ENCODE measurements at regions not wholly inside any gene's neighbourhood (a gene's known extent, or its start where the extent isn't known, plus 50 kb on each side); places are given as distances from the start of the nearest gene placed in this dataset.
"Not testable (repeated sequence)": the region's sequence is repeated elsewhere in the genome, so short reads cannot be mapped to it uniquely, and the experiment has no call there.

GRCh38 chr10:100660945-100661344 is 84.4 kb upstream of the PAX2 start:
- Histone ChIP-seq H3K9me3 (ENCODE audit: control insufficient read depth in 1 of 2, low read length in 2 of 2) (no peaks in the 10 kb centered on the region), H3K27ac (ENCODE audit: low read depth, low read length) (no peak overlapping the region), H3K27me3 (ENCODE audit: control insufficient read depth in 1 of 2, insufficient read depth in 2 of 2, low read length in 2 of 2) (peaks cover 56 to 63% of the 10 kb centered on the region in 2 donors), H3K4me3 (ENCODE audit: low read depth in 1 of 2, low read length in 2 of 2) (no peak overlapping the region), H3K9ac (ENCODE audit: low read depth in 1 of 2, low read length in 2 of 2) (no peak overlapping the region), H3K4me1 (ENCODE audit: control insufficient read depth in 1 of 2, insufficient read depth in 2 of 2, low read length in 2 of 2) (no peaks in the 10 kb centered on the region), H3K36me3 (ENCODE audit: control insufficient read depth in 1 of 2, insufficient read depth in 2 of 2, low read length in 2 of 2) (no peaks in the 10 kb centered on the region)

- H3K9ac ChIP-seq (ENCODE audit: low read depth in 1 of 2, low read length in 2 of 2): no peak overlapping the region
- H3K27me3 ChIP-seq (ENCODE audit: control insufficient read depth in 1 of 2, insufficient read depth in 2 of 2, low read length in 2 of 2): peaks cover 53 to 60% of the 10 kb centered on the region in 2 donors
- no peak overlapping the region for H3K4me3 ChIP-seq (ENCODE audit: low read depth in 1 of 2, low read length in 2 of 2)
- no peaks in the 10 kb centered on the region for H3K4me1 ChIP-seq (ENCODE audit: control insufficient read depth in 1 of 2, insufficient read depth in 2 of 2, low read length in 2 of 2)
- H3K9me3 ChIP-seq (ENCODE audit: control insufficient read depth in 1 of 2, low read length in 2 of 2): no peaks in the 10 kb centered on the region
- no peaks in the 10 kb centered on the region for H3K36me3 ChIP-seq (ENCODE audit: control insufficient read depth in 1 of 2, insufficient read depth in 2 of 2, low read length in 2 of 2)
- H3K27ac ChIP-seq (ENCODE audit: low read depth, low read length): no peak overlapping the region
These were observed 83.9 kb upstream of the PAX2 start for GRCh38 chr10:100661520-100661919.

- Histone ChIP-seq H3K9ac (ENCODE audit: low read depth in 1 of 2, low read length in 2 of 2) (no peak overlapping the region), H3K9me3 (ENCODE audit: control insufficient read depth in 1 of 2, low read length in 2 of 2) (no peaks in the 10 kb centered on the region), H3K4me3 (ENCODE audit: low read depth in 1 of 2, low read length in 2 of 2) (no peak overlapping the region), H3K4me1 (ENCODE audit: control insufficient read depth in 1 of 2, insufficient read depth in 2 of 2, low read length in 2 of 2) (no peaks in the 10 kb centered on the region), H3K36me3 (ENCODE audit: control insufficient read depth in 1 of 2, insufficient read depth in 2 of 2, low read length in 2 of 2) (no peaks in the 10 kb centered on the region), H3K27ac (ENCODE audit: low read depth, low read length) (no peak overlapping the region), H3K27me3 (ENCODE audit: control insufficient read depth in 1 of 2, insufficient read depth in 2 of 2, low read length in 2 of 2) (peaks cover 48 to 59% of the 10 kb centered on the region in 2 donors)
These were observed 83.3 kb upstream of the PAX2 start for GRCh38 chr10:100662067-100662466.

DNA sequence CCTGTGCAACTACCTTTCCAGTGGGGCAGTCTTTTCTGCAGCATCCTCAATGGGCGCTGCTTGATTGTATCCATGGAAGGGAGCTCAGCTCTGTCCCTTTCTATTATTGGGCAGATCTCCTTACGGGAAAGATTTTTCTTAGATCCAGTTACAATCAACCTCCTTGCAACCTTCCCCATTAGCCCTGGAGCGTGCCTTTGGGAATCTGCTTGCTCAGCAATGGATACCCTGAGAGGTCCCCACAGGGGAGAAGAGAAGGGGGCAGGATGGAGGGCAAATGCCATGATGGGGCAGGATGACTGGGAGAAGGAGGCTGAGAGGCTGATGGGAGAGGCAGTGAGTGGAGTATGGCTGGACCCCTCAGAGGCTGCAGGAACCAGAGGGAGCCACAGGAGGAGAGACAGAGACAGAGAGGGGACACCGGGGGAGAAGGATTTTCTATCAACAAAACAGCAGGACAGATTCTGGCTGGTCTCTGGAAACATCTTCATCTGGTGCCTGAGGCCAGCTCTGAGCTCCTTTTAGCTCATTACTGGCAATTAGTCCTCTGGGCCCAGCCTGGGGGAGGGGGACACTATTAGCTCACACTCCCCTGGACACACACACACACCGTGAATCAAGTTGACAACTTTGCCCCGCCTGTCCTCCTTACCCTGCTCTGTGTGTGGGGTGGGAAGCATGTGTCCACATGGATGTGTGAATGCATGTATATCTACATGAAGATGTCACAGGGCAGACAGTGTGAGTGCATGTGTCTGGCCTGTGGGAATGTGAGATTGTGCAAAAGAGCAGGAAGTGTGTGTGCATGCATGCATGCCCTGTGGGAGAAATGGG is 80.8 kb upstream of the PAX2 start:
- no peaks in the 10 kb centered on the region for H3K9me3 ChIP-seq (ENCODE audit: control insufficient read depth in 1 of 2, low read length in 2 of 2)
- no peak overlapping the region for H3K4me3 ChIP-seq (ENCODE audit: low read depth in 1 of 2, low read length in 2 of 2)
- H3K36me3 ChIP-seq (ENCODE audit: control insufficient read depth in 1 of 2, insufficient read depth in 2 of 2, low read length in 2 of 2): no peaks in the 10 kb centered on the region
- H3K27ac ChIP-seq (ENCODE audit: low read depth, low read length): no peak overlapping the region
- no peak overlapping the region for H3K9ac ChIP-seq (ENCODE audit: low read depth in 1 of 2, low read length in 2 of 2)
- no peaks in the 10 kb centered on the region for H3K4me1 ChIP-seq (ENCODE audit: control insufficient read depth in 1 of 2, insufficient read depth in 2 of 2, low read length in 2 of 2)
- H3K27me3 ChIP-seq (ENCODE audit: control insufficient read depth in 1 of 2, insufficient read depth in 2 of 2, low read length in 2 of 2): peaks cover 50% of the 10 kb centered on the region in 2 donors

GRCh38 chr10:100666634-100667033 is 78.7 kb upstream of the PAX2 start:
- H3K36me3 ChIP-seq (ENCODE audit: control insufficient read depth in 1 of 2, insufficient read depth in 2 of 2, low read length in 2 of 2); H3K27ac ChIP-seq (ENCODE audit: low read depth, low read length): not testable (repeated sequence)
- peaks cover 51 to 54% of the 10 kb centered on the region in 2 donors for H3K27me3 ChIP-seq (ENCODE audit: control insufficient read depth in 1 of 2, insufficient read depth in 2 of 2, low read length in 2 of 2)

DNA sequence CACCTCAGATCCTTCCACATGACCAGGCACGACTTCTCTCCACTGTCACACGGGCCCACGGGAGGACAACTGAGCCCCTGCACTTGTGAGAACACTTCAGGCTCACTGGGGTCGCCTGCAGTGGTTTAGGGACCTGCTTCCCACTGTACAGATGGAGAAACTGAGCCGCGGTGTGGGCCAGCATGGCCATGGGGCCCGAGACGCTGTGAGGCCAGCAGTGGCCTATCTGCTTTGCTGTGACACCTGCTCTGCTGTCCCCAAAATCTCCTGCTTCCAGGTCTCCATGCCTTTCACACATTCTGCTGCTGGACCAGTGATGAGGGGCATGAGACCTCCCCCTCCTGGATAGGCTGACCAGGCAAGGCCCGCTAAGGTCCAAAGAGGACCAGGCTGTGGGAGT is 75.8 kb upstream of the PAX2 start:
- no peaks in the 10 kb centered on the region for H3K4me1 ChIP-seq (ENCODE audit: control insufficient read depth in 1 of 2, insufficient read depth in 2 of 2, low read length in 2 of 2)
- H3K4me3 ChIP-seq (ENCODE audit: low read depth in 1 of 2, low read length in 2 of 2): no peak overlapping the region
- H3K36me3 ChIP-seq (ENCODE audit: control insufficient read depth in 1 of 2, insufficient read depth in 2 of 2, low read length in 2 of 2): no peaks in the 10 kb centered on the region
- no peaks in the 10 kb centered on the region for H3K9me3 ChIP-seq (ENCODE audit: control insufficient read depth in 1 of 2, low read length in 2 of 2)
- no peak overlapping the region for H3K9ac ChIP-seq (ENCODE audit: low read depth in 1 of 2, low read length in 2 of 2)
- H3K27ac ChIP-seq (ENCODE audit: low read depth, low read length): no peak overlapping the region
- H3K27me3 ChIP-seq (ENCODE audit: control insufficient read depth in 1 of 2, insufficient read depth in 2 of 2, low read length in 2 of 2): peaks cover 61 to 63% of the 10 kb centered on the region in 2 donors

More at GRCh38 chr10:100666634-100667033, 78.7 kb upstream of the PAX2 start:
- H3K9me3 ChIP-seq (ENCODE audit: control insufficient read depth in 1 of 2, low read length in 2 of 2); H3K9ac ChIP-seq (ENCODE audit: low read depth in 1 of 2, low read length in 2 of 2); H3K4me3 ChIP-seq (ENCODE audit: low read depth in 1 of 2, low read length in 2 of 2); H3K4me1 ChIP-seq (ENCODE audit: control insufficient read depth in 1 of 2, insufficient read depth in 2 of 2, low read length in 2 of 2): not testable (repeated sequence)

DNA sequence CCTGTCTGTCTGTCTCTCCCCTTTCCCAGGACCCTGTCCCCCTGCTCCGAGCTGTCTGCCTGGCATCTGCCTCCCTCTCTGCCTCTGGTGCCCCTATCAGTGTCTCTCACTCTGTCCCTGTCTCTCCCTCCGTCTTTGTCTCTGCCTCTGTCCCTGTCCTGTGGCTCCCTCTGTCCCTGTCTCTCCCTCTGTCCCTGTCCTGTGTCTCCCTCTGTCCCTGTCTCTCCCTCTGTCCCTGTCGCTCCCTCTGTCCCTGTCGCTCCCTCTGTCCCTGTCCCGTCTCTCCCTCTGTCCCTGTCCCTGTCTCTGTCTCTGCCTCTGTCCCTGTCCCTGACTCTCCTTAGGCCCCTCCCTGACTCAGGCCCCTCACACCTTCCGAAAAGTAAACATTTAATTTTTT is 75.0 kb upstream of the PAX2 start:
- Histone ChIP-seq H3K9me3 (ENCODE audit: control insufficient read depth in 1 of 2, low read length in 2 of 2) (no peaks in the 10 kb centered on the region), H3K36me3 (ENCODE audit: control insufficient read depth in 1 of 2, insufficient read depth in 2 of 2, low read length in 2 of 2) (no peaks in the 10 kb centered on the region), H3K9ac (ENCODE audit: low read depth in 1 of 2, low read length in 2 of 2) (no peak overlapping the region), H3K4me1 (ENCODE audit: control insufficient read depth in 1 of 2, insufficient read depth in 2 of 2, low read length in 2 of 2) (no peaks in the 10 kb centered on the region), H3K27me3 (ENCODE audit: control insufficient read depth in 1 of 2, insufficient read depth in 2 of 2, low read length in 2 of 2) (peaks cover 59 to 65% of the 10 kb centered on the region in 2 donors), H3K27ac (ENCODE audit: low read depth, low read length) (no peak overlapping the region), H3K4me3 (ENCODE audit: low read depth in 1 of 2, low read length in 2 of 2) (no peak overlapping the region)

GRCh38 chr10:100670828-100671479 is 74.4 kb upstream of the PAX2 start:
- no peaks in the 10 kb centered on the region for H3K4me1 ChIP-seq (ENCODE audit: control insufficient read depth in 1 of 2, insufficient read depth in 2 of 2, low read length in 2 of 2)
- H3K9me3 ChIP-seq (ENCODE audit: control insufficient read depth in 1 of 2, low read length in 2 of 2): no peaks in the 10 kb centered on the region
- H3K36me3 ChIP-seq (ENCODE audit: control insufficient read depth in 1 of 2, insufficient read depth in 2 of 2, low read length in 2 of 2): no peaks in the 10 kb centered on the region
- H3K27ac ChIP-seq (ENCODE audit: low read depth, low read length): no peak overlapping the region
- H3K4me3 ChIP-seq (ENCODE audit: low read depth in 1 of 2, low read length in 2 of 2): no peak overlapping the region
- H3K27me3 ChIP-seq (ENCODE audit: control insufficient read depth in 1 of 2, insufficient read depth in 2 of 2, low read length in 2 of 2): peaks cover 59 to 65% of the 10 kb centered on the region in 2 donors
- H3K9ac ChIP-seq (ENCODE audit: low read depth in 1 of 2, low read length in 2 of 2): no peak overlapping the region

- Histone ChIP-seq H3K27me3 (ENCODE audit: control insufficient read depth in 1 of 2, insufficient read depth in 2 of 2, low read length in 2 of 2) (peaks cover 57 to 64% of the 10 kb centered on the region in 2 donors), H3K4me1 (ENCODE audit: control insufficient read depth in 1 of 2, insufficient read depth in 2 of 2, low read length in 2 of 2) (no peaks in the 10 kb centered on the region), H3K9me3 (ENCODE audit: control insufficient read depth in 1 of 2, low read length in 2 of 2) (no peaks in the 10 kb centered on the region), H3K27ac (ENCODE audit: low read depth, low read length) (no peak overlapping the region), H3K4me3 (ENCODE audit: low read depth in 1 of 2, low read length in 2 of 2) (no peak overlapping the region), H3K36me3 (ENCODE audit: control insufficient read depth in 1 of 2, insufficient read depth in 2 of 2, low read length in 2 of 2) (no peaks in the 10 kb centered on the region), H3K9ac (ENCODE audit: low read depth in 1 of 2, low read length in 2 of 2) (no peak overlapping the region)
These were observed 73.2 kb upstream of the PAX2 start for GRCh38 chr10:100672199-100672598.

DNA sequence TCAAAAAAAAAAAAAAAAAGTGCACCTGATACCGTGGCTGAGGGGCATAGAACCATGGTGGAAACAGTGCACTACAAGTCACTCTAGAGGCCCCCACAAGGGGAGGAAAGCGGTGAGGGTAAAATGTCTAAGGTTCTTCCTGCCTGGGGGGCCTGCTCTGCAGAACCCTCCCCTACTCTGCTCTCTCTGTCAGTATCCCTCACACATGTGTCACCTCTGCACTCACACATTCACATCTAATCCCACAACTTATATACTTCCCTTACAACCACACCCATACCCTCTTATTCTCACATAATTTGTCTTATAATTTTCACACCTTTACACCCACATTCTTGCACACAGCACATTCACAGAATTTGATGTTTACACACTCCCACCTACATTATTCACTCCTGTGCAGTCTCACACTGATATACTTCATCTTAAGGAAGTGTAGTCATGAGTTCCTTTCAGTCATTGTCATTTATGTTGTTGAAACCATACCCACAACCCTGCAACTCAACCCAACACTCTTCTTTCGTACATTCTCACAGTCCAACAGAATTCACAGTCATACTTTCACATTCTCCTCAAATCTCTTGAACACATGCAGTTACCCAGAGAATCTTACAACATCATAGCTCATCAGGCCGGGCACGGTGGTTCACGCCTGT is 68.0 kb upstream of the PAX2 start:
- no peak overlapping the region for H3K27ac ChIP-seq (ENCODE audit: low read depth, low read length)
- H3K36me3 ChIP-seq (ENCODE audit: control insufficient read depth in 1 of 2, insufficient read depth in 2 of 2, low read length in 2 of 2): no peaks in the 10 kb centered on the region
- H3K4me1 ChIP-seq (ENCODE audit: control insufficient read depth in 1 of 2, insufficient read depth in 2 of 2, low read length in 2 of 2): no peaks in the 10 kb centered on the region
- H3K27me3 ChIP-seq (ENCODE audit: control insufficient read depth in 1 of 2, insufficient read depth in 2 of 2, low read length in 2 of 2): peaks cover 37 to 41% of the 10 kb centered on the region in 2 donors
- H3K9me3 ChIP-seq (ENCODE audit: control insufficient read depth in 1 of 2, low read length in 2 of 2): no peaks in the 10 kb centered on the region
- no peak overlapping the region for H3K9ac ChIP-seq (ENCODE audit: low read depth in 1 of 2, low read length in 2 of 2)
- no peak overlapping the region for H3K4me3 ChIP-seq (ENCODE audit: low read depth in 1 of 2, low read length in 2 of 2)
